ENCODE measurements at regions not wholly inside any gene's neighbourhood (a gene's known extent, or its start where the extent isn't known, plus 50 kb on each side); places are given as distances from the start of the nearest gene placed in this dataset.

GRCh38 chr10:6969659-6970058, 389.6 kb upstream of the PRKCQ start:
- TF ChIP-seq CTCF (IDR thresholded peaks at IDR 0.05; ENCODE audit: extremely low read depth in 1 of 2, insufficient read depth in 1 of 2, low read depth in 1 of 2, low read length in 2 of 2) (no peak), EZH2 (IDR thresholded peaks at IDR 0.05; ENCODE audit: borderline replicate concordance, low read depth, low read length, severe bottlenecking) (no peak), POLR2A (IDR thresholded peaks at IDR 0.05; ENCODE audit: low read depth, low read length) (no peak), MYC (IDR thresholded peaks at IDR 0.05; ENCODE audit: low read depth, low read length) (no peak)
